Muscle layer of colon (tissue), 2 donors: ENCODE measurements at regions not wholly inside any gene's neighbourhood (a gene's known extent, or its start where the extent isn't known, plus 50 kb on each side); places are given as distances from the start of the nearest gene placed in this dataset.

ENCODE experiments used
- H3K27ac ChIP-seq: one replicate; pipeline ENCODE4 v1.7.0; 2013; ENCODE audit warnings: low read depth, mild to moderate bottlenecking, low read length, moderate library complexity
- H3K27me3 ChIP-seq, 2 donors: one replicate each; pipeline ENCODE4 v1.7.0; 2013; ENCODE audit warnings: low read length in 2 of 2, mild to moderate bottlenecking in 2 of 2; ENCODE audit not compliant: insufficient read depth in 2 of 2, control insufficient read depth in 1 of 2
- H3K36me3 ChIP-seq: one replicate; pipeline ENCODE4 v1.7.0; 2013; ENCODE audit warnings: mild to moderate bottlenecking, low read length; ENCODE audit not compliant: insufficient read depth
- H3K4me1 ChIP-seq: one replicate; pipeline ENCODE4 v1.7.0; 2013; ENCODE audit warnings: mild to moderate bottlenecking, low read length; ENCODE audit not compliant: insufficient read depth
- H3K4me3 ChIP-seq, 2 donors: one replicate each; pipeline ENCODE4 v1.7.0; 2013; ENCODE audit warnings: low read length in 2 of 2, low read depth in 1 of 2, mild to moderate bottlenecking in 1 of 2, moderate library complexity in 1 of 2
- H3K9ac ChIP-seq: one replicate; pipeline ENCODE4 v1.7.0; 2013; ENCODE audit warnings: low read length
- H3K9me3 ChIP-seq: one replicate; pipeline ENCODE4 v1.7.0; 2013; ENCODE audit warnings: mild to moderate bottlenecking, low read length
- donor health status: abdominal sarcoma.
- donor health status: Adenocarcinoma of cecum.

GRCh38 chr1:5664906-5665875, 327.0 kb downstream of the NPHP4 start:
- Histone ChIP-seq H3K4me1 (no peaks in the 10 kb centered on the region), H3K9ac (no peak overlapping the region), H3K27me3 (peaks cover 0 to 19% of the 10 kb centered on the region in 2 donors), H3K9me3 (no peaks in the 10 kb centered on the region), H3K27ac (no peak overlapping the region), H3K4me3 (no peak overlapping the region), H3K36me3 (no peaks in the 10 kb centered on the region)

GRCh38 chr1:5664081-5664768, 328.0 kb downstream of the NPHP4 start:
- Histone ChIP-seq H3K9ac (no peak overlapping the region), H3K27ac (no peak overlapping the region), H3K9me3 (no peaks in the 10 kb centered on the region), H3K36me3 (no peaks in the 10 kb centered on the region), H3K4me1 (no peaks in the 10 kb centered on the region), H3K4me3 (no peak overlapping the region), H3K27me3 (peaks cover 0 to 19% of the 10 kb centered on the region in 2 donors)

GRCh38 chr1:5662744-5663126, 329.5 kb downstream of the NPHP4 start:
- Histone ChIP-seq H3K9ac (no peak overlapping the region), H3K27ac (no peak overlapping the region), H3K27me3 (peaks cover 0 to 19% of the 10 kb centered on the region in 2 donors), H3K9me3 (no peaks in the 10 kb centered on the region), H3K36me3 (no peaks in the 10 kb centered on the region), H3K4me3 (no peak overlapping the region), H3K4me1 (no peaks in the 10 kb centered on the region)

- H3K27me3 ChIP-seq, result peaks cover 0 to 19% of the 10 kb centered on the region in 2 donors
- H3K9me3 ChIP-seq, result no peaks in the 10 kb centered on the region
Observed at GRCh38 chr1:5662086-5662743, 330.0 kb downstream of the NPHP4 start.

GRCh38 chr1:5661196-5662085, 330.8 kb downstream of the NPHP4 start:
- Histone ChIP-seq H3K9ac (no peak overlapping the region), H3K4me1 (no peaks in the 10 kb centered on the region), H3K36me3 (no peaks in the 10 kb centered on the region), H3K4me3 (no peak overlapping the region), H3K27ac (no peak overlapping the region), H3K27me3 (peaks cover 0 to 19% of the 10 kb centered on the region in 2 donors), H3K9me3 (no peaks in the 10 kb centered on the region)

More at GRCh38 chr1:5662086-5662743, 330.0 kb downstream of the NPHP4 start:
- Histone ChIP-seq H3K4me3 (no peak overlapping the region), H3K36me3 (no peaks in the 10 kb centered on the region), H3K4me1 (no peaks in the 10 kb centered on the region), H3K27ac (no peak overlapping the region), H3K9ac (no peak overlapping the region)

- Histone ChIP-seq H3K9ac (no peak overlapping the region), H3K27me3 (peaks cover 0 to 19% of the 10 kb centered on the region in 2 donors), H3K4me1 (no peaks in the 10 kb centered on the region), H3K9me3 (no peaks in the 10 kb centered on the region), H3K27ac (no peak overlapping the region), H3K36me3 (no peaks in the 10 kb centered on the region), H3K4me3 (no peak overlapping the region)
Observed at GRCh38 chr1:5660141-5660935, 331.9 kb downstream of the NPHP4 start.

GRCh38 chr1:5659606-5660005, 332.6 kb downstream of the NPHP4 start:
- no peaks in the 10 kb centered on the region for H3K4me1 ChIP-seq
- peaks cover 0 to 16% of the 10 kb centered on the region in 2 donors for H3K27me3 ChIP-seq
- H3K27ac ChIP-seq, result no peak overlapping the region
- no peak overlapping the region for H3K4me3 ChIP-seq
- no peaks in the 10 kb centered on the region for H3K36me3 ChIP-seq
- H3K9ac ChIP-seq, result no peak overlapping the region
- H3K9me3 ChIP-seq, result no peaks in the 10 kb centered on the region

GRCh38 chr1:5658340-5659316, 333.6 kb downstream of the NPHP4 start:
- Histone ChIP-seq H3K9ac (no peak overlapping the region), H3K27ac (no peak overlapping the region), H3K9me3 (no peaks in the 10 kb centered on the region), H3K27me3 (peaks cover 0 to 10% of the 10 kb centered on the region in 2 donors), H3K4me1 (no peaks in the 10 kb centered on the region), H3K36me3 (no peaks in the 10 kb centered on the region), H3K4me3 (no peak overlapping the region)

- H3K27me3 ChIP-seq, result peaks cover 0 to 6% of the 10 kb centered on the region in 2 donors
- no peaks in the 10 kb centered on the region for H3K4me1 ChIP-seq
- H3K9me3 ChIP-seq, result no peaks in the 10 kb centered on the region
- H3K36me3 ChIP-seq, result no peaks in the 10 kb centered on the region
- H3K4me3 ChIP-seq, result no peak overlapping the region
- H3K27ac ChIP-seq, result no peak overlapping the region
- H3K9ac ChIP-seq, result no peak overlapping the region
Observed at GRCh38 chr1:5651964-5652821, 340.0 kb downstream of the NPHP4 start.
